SK-N-MC (cell line): ENCODE measurements at regions not wholly inside any gene's neighbourhood (a gene's known extent, or its start where the extent isn't known, plus 50 kb on each side); places are given as distances from the start of the nearest gene placed in this dataset.

Source experiments
- EZH2 ChIP-seq: fragments of 200-600 bp; sonication (generic); IDR thresholded peaks from one replicate; pipeline ENCODE4 v1.6.1; 2017; ENCODE audit warnings: antibody characterized with exemption
- POLR2AphosphoS5 ChIP-seq: IDR thresholded peaks from 2 replicates; pipeline ENCODE4 v1.6.1; 2012; ENCODE audit warnings: mild to moderate bottlenecking, low read depth, low read length, borderline replicate concordance

- TF ChIP-seq EZH2 = no peak
- TF ChIP-seq POLR2AphosphoS5 = no peak
Measured at GRCh38 chr5:171629221-171629620, 156.4 kb upstream of the SMIM23 start.
